OCI-LY7 (cell line): ENCODE measurements at regions not wholly inside any gene's neighbourhood (a gene's known extent, or its start where the extent isn't known, plus 50 kb on each side); places are given as distances from the start of the nearest gene placed in this dataset.

Experiments used
- BruUV-seq: library from RNA; stranded (reverse); fragments of 400-500 nt; replicated peaks from 2 replicates; lab custom pipeline; 2021; lab: Mats Ljungman, UMichigan
- CTCF ChIA-PET: fragments of 300-600 bp; sonication (Branson Sonifier 250); formaldehyde crosslinking; loops from one replicate; lab custom pipeline; 2022; ENCODE audit warnings: antibody characterized with exemption; ENCODE audit not compliant: unreplicated experiment; lab: Charles Lee
- POLR2A ChIA-PET: fragments of 300-600 bp; sonication (Branson Sonifier 250); formaldehyde crosslinking; loops from one replicate; lab custom pipeline; 2022; ENCODE audit warnings: antibody characterized with exemption; lab: Charles Lee
- DNase-seq: peaks from one replicate; pipeline ENCODE4 v3.0.0-alpha.2; 2015; ENCODE audit warnings: low spot score
- H2AFZ ChIP-seq: fragments of 200-600 bp; sonication (generic), shearing (Covaris generic); 2 replicates; pipeline ENCODE4 v1.6.1; 2014; ENCODE audit warnings: mild to moderate bottlenecking, antibody characterized with exemption, low read length, moderate library complexity
- H3K27ac ChIP-seq: fragments of 200-600 bp; sonication (generic); 2 replicates; pipeline ENCODE4 v1.5.1; 2014; ENCODE audit warnings: mixed run types, low read depth, mild to moderate bottlenecking, moderate library complexity, low read length, inconsistent platforms; ENCODE audit not compliant: poor library complexity, severe bottlenecking
- H3K36me3 ChIP-seq: fragments of 200-600 bp; sonication (generic); 2 replicates; pipeline ENCODE4 v1.6.1; 2014; ENCODE audit warnings: mild to moderate bottlenecking, antibody characterized with exemption, low read length, moderate library complexity, mixed read lengths; ENCODE audit not compliant: insufficient read depth
- H3K4me1 ChIP-seq: fragments of 200-600 bp; sonication (generic); 2 replicates; pipeline ENCODE4 v1.5.1; 2014; ENCODE audit warnings: mild to moderate bottlenecking, low read length; ENCODE audit not compliant: insufficient read depth, poor library complexity, severe bottlenecking
- H3K4me2 ChIP-seq: fragments of 200-600 bp; sonication (generic); 2 replicates; pipeline ENCODE4 v1.6.1; 2014; ENCODE audit warnings: mild to moderate bottlenecking, low read length
- H3K4me3 ChIP-seq: fragments of 200-600 bp; sonication (generic); 2 replicates; pipeline ENCODE4 v1.5.1; 2014; ENCODE audit warnings: mild to moderate bottlenecking, low read depth, low read length; ENCODE audit not compliant: poor library complexity, severe bottlenecking
- H3K79me2 ChIP-seq: fragments of 200-600 bp; sonication (generic); 2 replicates; pipeline ENCODE4 v1.6.1; 2016; ENCODE audit warnings: low read depth, mild to moderate bottlenecking, low read length, moderate library complexity, mixed read lengths; ENCODE audit not compliant: insufficient read depth
- H3K9me2 ChIP-seq: fragments of 200-600 bp; sonication (generic); 2 replicates; pipeline ENCODE4 v1.6.1; 2016; ENCODE audit warnings: mild to moderate bottlenecking, low read length, mixed read lengths; ENCODE audit not compliant: insufficient read depth
- H3K9me3 ChIP-seq: fragments of 200-600 bp; sonication (generic); 2 replicates; pipeline ENCODE4 v1.6.1; 2014; ENCODE audit warnings: mild to moderate bottlenecking, mixed run types, low read length, mixed read lengths
- H4K20me1 ChIP-seq: fragments of 200-600 bp; sonication (generic); 2 replicates; pipeline ENCODE4 v1.6.1; 2014; ENCODE audit warnings: mild to moderate bottlenecking, antibody characterized with exemption, low read length, moderate library complexity, mixed read lengths; ENCODE audit not compliant: insufficient read depth
- CTCF ChIP-seq: fragments of 200-600 bp; sonication (generic); conservative IDR thresholded peaks from 2 replicates; pipeline ENCODE4 v1.5.1; 2014; ENCODE audit warnings: mild to moderate bottlenecking, antibody characterized with exemption, low read length, moderate library complexity, mixed read lengths
- EZH2phosphoT487 ChIP-seq: fragments of 200-600 bp; sonication (generic); IDR thresholded peaks from 2 replicates; pipeline ENCODE4 v1.6.1; 2018; ENCODE audit warnings: low read depth, borderline replicate concordance, mild to moderate bottlenecking, mixed run types, antibody characterized with exemption, low read length, moderate library complexity, mixed read lengths
- intact Hi-C: fragments of 100-400 bp; cut with micrococcal nuclease; formaldehyde crosslinking; loops from one replicate; pipeline ENCODE4 v1.10.0; 2022; ENCODE audit not compliant: unreplicated experiment

- Histone ChIP-seq H3K4me1 (no peaks in the 10 kb centered on the region), H3K79me2 (no peaks in the 10 kb centered on the region), H3K4me3 (no peak overlapping the region), H3K9me2 (no peaks in the 10 kb centered on the region), H3K36me3 (no peaks in the 10 kb centered on the region), H4K20me1 (no peaks in the 10 kb centered on the region), H3K4me2 (no peak overlapping the region), H2AFZ (no peak overlapping the region), H3K27ac (no peak overlapping the region), H3K9me3 (no peaks in the 10 kb centered on the region)
- intact Hi-C loops: no loop called here
- POLR2A ChIA-PET: interaction anchor here (0.6 kb wide), 1 partner anchor 21 kb away, joined by 6 read pairs; no protein-coding TSS in a partner anchor
- BruUV-seq: no TSS peak
- no peak for DNase-seq
- CTCF ChIA-PET: no interaction called here
- no peak for TF ChIP-seq EZH2phosphoT487
- no peak for TF ChIP-seq CTCF
Observed at GRCh38 chr14:62101189-62101588, 339.0 kb downstream of the SNAPC1 start.

- DNase-seq: no peak
- Histone ChIP-seq H2AFZ (no peak overlapping the region), H3K4me1 (no peaks in the 10 kb centered on the region), H3K4me3 (no peak overlapping the region), H3K27ac (no peak overlapping the region), H3K79me2 (no peaks in the 10 kb centered on the region), H3K4me2 (no peak overlapping the region), H3K36me3 (no peaks in the 10 kb centered on the region), H3K9me2 (no peaks in the 10 kb centered on the region), H4K20me1 (no peaks in the 10 kb centered on the region), H3K9me3 (no peaks in the 10 kb centered on the region)
- intact Hi-C loops: no loop called here
- ChIA-PET POLR2A (interaction anchor here (0.6 kb wide), 1 partner anchor 9 kb away, joined by 3 read pairs; no protein-coding TSS in a partner anchor), CTCF (no interaction called here)
- TF ChIP-seq EZH2phosphoT487 (no peak), CTCF (no peak)
- BruUV-seq: no TSS peak
Observed at GRCh38 chr14:62101673-62102348, 339.6 kb downstream of the SNAPC1 start.

- intact Hi-C loops: no loop called here
- CTCF ChIA-PET: no interaction called here
Observed at GRCh38 chr14:62102349-62102725, 340.1 kb downstream of the SNAPC1 start.

More at GRCh38 chr14:62102349-62102725, 340.1 kb downstream of the SNAPC1 start:
- Histone ChIP-seq H3K36me3 (no peaks in the 10 kb centered on the region), H3K4me3 (no peak overlapping the region), H3K27ac (no peak overlapping the region), H2AFZ (no peak overlapping the region), H3K9me2 (no peaks in the 10 kb centered on the region), H4K20me1 (no peaks in the 10 kb centered on the region), H3K9me3 (no peaks in the 10 kb centered on the region), H3K4me1 (no peaks in the 10 kb centered on the region), H3K79me2 (no peaks in the 10 kb centered on the region), H3K4me2 (no peak overlapping the region)
- BruUV-seq: no TSS peak
- DNase-seq: no peak
- TF ChIP-seq EZH2phosphoT487: no peak
- TF ChIP-seq CTCF: no peak
- POLR2A ChIA-PET: no interaction called here
